ENCODE measurements at regions not wholly inside any gene's neighbourhood (a gene's known extent, or its start where the extent isn't known, plus 50 kb on each side); places are given as distances from the start of the nearest gene placed in this dataset.

DNA sequence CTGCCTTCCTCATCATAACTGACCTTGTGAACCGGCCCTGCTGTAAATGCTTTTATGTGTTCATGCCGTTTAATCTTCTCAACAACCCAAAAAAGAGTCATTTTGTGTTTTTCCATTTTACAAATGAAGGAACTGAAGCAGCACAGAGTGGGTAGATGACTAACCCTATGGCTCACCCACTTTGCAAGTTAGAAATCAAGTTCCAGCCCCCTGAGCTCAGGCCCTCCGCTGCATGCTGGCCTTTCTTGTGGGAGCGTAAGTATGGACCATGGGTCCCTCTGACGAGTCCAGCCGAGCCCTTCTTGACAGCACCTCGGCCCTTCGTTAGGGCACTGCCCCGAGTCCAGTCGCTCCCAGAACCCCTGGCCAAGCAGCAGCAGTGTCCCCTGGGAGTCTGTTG is 194.6 kb downstream of the GLI2 start:
- intact Hi-C loops (cut with micrococcal nuclease; ENCODE audit: unreplicated experiment), result no loop called here

DNA sequence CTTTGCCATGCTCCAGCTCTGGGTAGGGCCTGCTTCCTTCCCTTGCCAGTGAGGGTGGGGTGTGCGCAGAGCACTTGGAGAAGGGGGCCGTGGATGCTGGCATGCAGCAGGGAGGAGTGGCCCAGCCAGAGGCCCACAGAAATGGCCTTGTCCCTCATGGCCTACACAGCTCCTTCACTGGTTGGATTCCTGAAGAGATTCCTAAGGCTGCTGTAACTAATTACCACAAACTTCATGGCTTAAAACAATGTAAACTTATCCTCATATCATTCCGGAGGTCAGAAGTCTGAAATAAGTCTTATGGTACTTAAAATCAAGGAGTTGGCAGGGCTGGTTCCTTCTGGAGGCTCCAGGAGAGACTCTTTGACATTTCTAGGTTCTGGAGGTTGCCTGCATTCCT is 195.2 kb downstream of the GLI2 start:
- H3K36me3 Mint-ChIP-seq (ENCODE audit: insufficient read depth, unreplicated experiment), result peaks cover 3% of the 10 kb centered on the region

More for the DNA sequence above, 194.6 kb downstream of the GLI2 start:
- no peak overlapping the region for H3K4me3 ChIP-seq (ENCODE audit: low read depth, low read length)
- peaks cover 9% of the 10 kb centered on the region; the same call in 1 of the 2 replicates for H3K9me3 ChIP-seq
- CTCF ChIA-PET, result no interaction called here
- no peak for DNase-seq
- no peaks in the 10 kb centered on the region for H3K27me3 ChIP-seq (replicated peaks; ENCODE audit: control insufficient read depth, insufficient read depth, low read length)
- Mint-ChIP-seq H3K36me3 (ENCODE audit: insufficient read depth, unreplicated experiment) (no peaks in the 10 kb centered on the region), H3K27me3 (ENCODE audit: insufficient read depth, unreplicated experiment) (no peaks in the 10 kb centered on the region), H3K9me3 (ENCODE audit: unreplicated experiment) (peaks cover 9% of the 10 kb centered on the region), H3K27ac (ENCODE audit: unreplicated experiment) (no peak overlapping the region), H3K4me3 (ENCODE audit: unreplicated experiment) (no peak overlapping the region), H3K4me1 (ENCODE audit: low read depth, unreplicated experiment) (peaks cover 22% of the 10 kb centered on the region)
- POLR2A ChIA-PET, result no interaction called here
- H3K4me1 ChIP-seq, result peaks cover 25% of the 10 kb centered on the region
- H3K36me3 ChIP-seq (ENCODE audit: control insufficient read depth, insufficient read depth, low read length), result no peaks in the 10 kb centered on the region
- TF ChIP-seq, protein P1, sequence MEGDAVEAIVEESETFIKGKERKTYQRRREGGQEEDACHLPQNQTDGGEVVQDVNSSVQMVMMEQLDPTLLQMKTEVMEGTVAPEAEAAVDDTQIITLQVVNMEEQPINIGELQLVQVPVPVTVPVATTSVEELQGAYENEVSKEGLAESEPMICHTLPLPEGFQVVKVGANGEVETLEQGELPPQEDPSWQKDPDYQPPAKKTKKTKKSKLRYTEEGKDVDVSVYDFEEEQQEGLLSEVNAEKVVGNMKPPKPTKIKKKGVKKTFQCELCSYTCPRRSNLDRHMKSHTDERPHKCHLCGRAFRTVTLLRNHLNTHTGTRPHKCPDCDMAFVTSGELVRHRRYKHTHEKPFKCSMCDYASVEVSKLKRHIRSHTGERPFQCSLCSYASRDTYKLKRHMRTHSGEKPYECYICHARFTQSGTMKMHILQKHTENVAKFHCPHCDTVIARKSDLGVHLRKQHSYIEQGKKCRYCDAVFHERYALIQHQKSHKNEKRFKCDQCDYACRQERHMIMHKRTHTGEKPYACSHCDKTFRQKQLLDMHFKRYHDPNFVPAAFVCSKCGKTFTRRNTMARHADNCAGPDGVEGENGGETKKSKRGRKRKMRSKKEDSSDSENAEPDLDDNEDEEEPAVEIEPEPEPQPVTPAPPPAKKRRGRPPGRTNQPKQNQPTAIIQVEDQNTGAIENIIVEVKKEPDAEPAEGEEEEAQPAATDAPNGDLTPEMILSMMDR (IDR thresholded peaks at IDR 0.05; ENCODE audit: insufficient read depth in 1 of 2, low read depth in 1 of 2, low read length in 1 of 2, severe bottlenecking in 1 of 2, unreplicated experiment in 1 of 2), result no peak
- BruUV-seq (replicated peaks), result no TSS peak

DNA sequence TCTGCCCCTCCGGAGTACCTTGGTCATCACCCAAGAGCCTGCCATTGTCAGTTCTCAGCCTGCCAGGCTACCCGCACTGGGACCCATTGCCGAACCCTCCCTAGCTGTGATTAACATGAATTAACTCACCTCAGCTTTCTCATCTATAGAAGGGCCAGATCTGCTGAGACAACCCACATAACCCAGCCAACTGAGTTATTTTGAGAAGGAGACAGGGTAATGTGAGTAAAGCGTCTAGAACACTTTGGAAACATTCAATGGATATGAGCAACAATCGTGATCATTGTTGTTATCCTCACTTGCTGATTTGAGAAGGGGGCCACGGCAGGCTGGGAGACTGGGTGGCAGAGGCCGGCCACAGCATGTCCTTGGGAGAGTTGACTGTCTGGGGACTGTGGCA is 196.8 kb downstream of the GLI2 start:
- intact Hi-C loops (cut with micrococcal nuclease; ENCODE audit: unreplicated experiment), result no loop called here
- H3K9me3 ChIP-seq, result peaks cover 9% of the 10 kb centered on the region; the same call in 1 of the 2 replicates
- ChIA-PET CTCF (no interaction called here), POLR2A (no interaction called here)
- no peak for DNase-seq
- no peak overlapping the region for H3K4me3 ChIP-seq (ENCODE audit: low read depth, low read length)
- no peaks in the 10 kb centered on the region for H3K27me3 ChIP-seq (replicated peaks; ENCODE audit: control insufficient read depth, insufficient read depth, low read length)
- peaks cover 45% of the 10 kb centered on the region for H3K4me1 ChIP-seq
- Mint-ChIP-seq H3K4me3 (ENCODE audit: unreplicated experiment) (no peak overlapping the region), H3K36me3 (ENCODE audit: insufficient read depth, unreplicated experiment) (peaks cover 6% of the 10 kb centered on the region), H3K4me1 (ENCODE audit: low read depth, unreplicated experiment) (peaks cover 37% of the 10 kb centered on the region), H3K27me3 (ENCODE audit: insufficient read depth, unreplicated experiment) (no peaks in the 10 kb centered on the region), H3K9me3 (ENCODE audit: unreplicated experiment) (peaks cover 9% of the 10 kb centered on the region), H3K27ac (ENCODE audit: unreplicated experiment) (peak overlapping the region; percentile 76)
- no peaks in the 10 kb centered on the region for H3K36me3 ChIP-seq (ENCODE audit: control insufficient read depth, insufficient read depth, low read length)
- no TSS peak for BruUV-seq (replicated peaks)
- TF ChIP-seq, protein P1 (IDR thresholded peaks at IDR 0.05; ENCODE audit: insufficient read depth in 1 of 2, low read depth in 1 of 2, low read length in 1 of 2, severe bottlenecking in 1 of 2, unreplicated experiment in 1 of 2), result no peak

More for the DNA sequence above, 195.2 kb downstream of the GLI2 start:
- DNase-seq, result no peak
- Histone ChIP-seq H3K36me3 (ENCODE audit: control insufficient read depth, insufficient read depth, low read length) (no peaks in the 10 kb centered on the region), H3K27me3 (replicated peaks; ENCODE audit: control insufficient read depth, insufficient read depth, low read length) (no peaks in the 10 kb centered on the region), H3K4me3 (ENCODE audit: low read depth, low read length) (no peak overlapping the region), H3K4me1 (peaks cover 29% of the 10 kb centered on the region), H3K9me3 (peaks cover 9% of the 10 kb centered on the region; the same call in 1 of the 2 replicates)
- intact Hi-C loops (cut with micrococcal nuclease; ENCODE audit: unreplicated experiment), result no loop called here
- Mint-ChIP-seq H3K4me3 (ENCODE audit: unreplicated experiment) (no peak overlapping the region), H3K4me1 (ENCODE audit: low read depth, unreplicated experiment) (peaks cover 28% of the 10 kb centered on the region), H3K27me3 (ENCODE audit: insufficient read depth, unreplicated experiment) (no peaks in the 10 kb centered on the region), H3K9me3 (ENCODE audit: unreplicated experiment) (peaks cover 9% of the 10 kb centered on the region), H3K27ac (ENCODE audit: unreplicated experiment) (no peak overlapping the region)
- CTCF ChIA-PET, result no interaction called here
- TF ChIP-seq, protein P1 (IDR thresholded peaks at IDR 0.05; ENCODE audit: insufficient read depth in 1 of 2, low read depth in 1 of 2, low read length in 1 of 2, severe bottlenecking in 1 of 2, unreplicated experiment in 1 of 2), result no peak
- POLR2A ChIA-PET, result no interaction called here
- no TSS peak for BruUV-seq (replicated peaks)

Data from Caco-2 (cell line).